Activated CD8-positive, alpha-beta T cell treated with anti-CD3 and anti-CD28 coated beads for 36 hours (primary cell): ENCODE measurements at regions not wholly inside any gene's neighbourhood (a gene's known extent, or its start where the extent isn't known, plus 50 kb on each side); places are given as distances from the start of the nearest gene placed in this dataset.

Experiments used
- ATAC-seq: fragments of 200-7000 bp; cut with Tn5 transposase; one replicate; pipeline ENCODE4 v1.10.0; 2021; ENCODE audit warnings: mild to moderate bottlenecking, moderate library complexity
- CTCF ChIA-PET: fragments of 350-600 bp; sonication (Branson Sonifier 250); formaldehyde crosslinking; loops from one replicate; lab custom pipeline; 2021; ENCODE audit warnings: antibody characterized with exemption; lab: Charles Lee
- POLR2A ChIA-PET: fragments of 350-600 bp; sonication (Branson Sonifier 250); formaldehyde crosslinking; loops from one replicate; lab custom pipeline; 2021; ENCODE audit warnings: antibody characterized with exemption; lab: Charles Lee
- DNase-seq: peaks from one replicate; pipeline ENCODE4 v3.0.0-alpha.2; 2020
- H3K27ac Mint-ChIP-seq: one replicate; pipeline ENCODE4 v1.8.0; 2021; ENCODE audit warnings: mild to moderate bottlenecking, mixed read lengths
- H3K27me3 Mint-ChIP-seq: one replicate; pipeline ENCODE4 v1.8.0; 2021; ENCODE audit warnings: mixed read lengths
- H3K36me3 Mint-ChIP-seq: one replicate; pipeline ENCODE4 v1.8.0; 2021; ENCODE audit warnings: low read depth, mixed read lengths
- H3K4me1 Mint-ChIP-seq: one replicate; pipeline ENCODE4 v1.8.0; 2021; ENCODE audit warnings: low read depth, mixed read lengths
- H3K4me3 Mint-ChIP-seq: one replicate; pipeline ENCODE4 v1.8.0; 2021; ENCODE audit warnings: mild to moderate bottlenecking, moderate library complexity, mixed read lengths
- H3K9me3 Mint-ChIP-seq: one replicate; pipeline ENCODE4 v1.8.0; 2021; ENCODE audit warnings: mixed read lengths
- intact Hi-C: fragments of 100-400 bp; cut with micrococcal nuclease; formaldehyde crosslinking; loops from one replicate; pipeline ENCODE4 v1.10.0; 2022
- TF ChIP-seq, protein P1 (sequence below): fragments of 200-600 bp; IDR thresholded peaks from one replicate; pipeline ENCODE4 v1.8.0; 2022; ENCODE audit warnings: antibody characterized with exemption, mild to moderate bottlenecking

GRCh38 chr3:8254489-8254888 lies 247.1 kb upstream of the LMCD1 start:
- Mint-ChIP-seq H3K4me1 (no peaks in the 10 kb centered on the region), H3K27me3 (peaks cover 4% of the 10 kb centered on the region), H3K27ac (no peak overlapping the region), H3K36me3 (no peaks in the 10 kb centered on the region), H3K9me3 (no peaks in the 10 kb centered on the region), H3K4me3 (no peak overlapping the region)
- DNase-seq (no peak), ATAC-seq (no peak)
- TF ChIP-seq, protein P1, sequence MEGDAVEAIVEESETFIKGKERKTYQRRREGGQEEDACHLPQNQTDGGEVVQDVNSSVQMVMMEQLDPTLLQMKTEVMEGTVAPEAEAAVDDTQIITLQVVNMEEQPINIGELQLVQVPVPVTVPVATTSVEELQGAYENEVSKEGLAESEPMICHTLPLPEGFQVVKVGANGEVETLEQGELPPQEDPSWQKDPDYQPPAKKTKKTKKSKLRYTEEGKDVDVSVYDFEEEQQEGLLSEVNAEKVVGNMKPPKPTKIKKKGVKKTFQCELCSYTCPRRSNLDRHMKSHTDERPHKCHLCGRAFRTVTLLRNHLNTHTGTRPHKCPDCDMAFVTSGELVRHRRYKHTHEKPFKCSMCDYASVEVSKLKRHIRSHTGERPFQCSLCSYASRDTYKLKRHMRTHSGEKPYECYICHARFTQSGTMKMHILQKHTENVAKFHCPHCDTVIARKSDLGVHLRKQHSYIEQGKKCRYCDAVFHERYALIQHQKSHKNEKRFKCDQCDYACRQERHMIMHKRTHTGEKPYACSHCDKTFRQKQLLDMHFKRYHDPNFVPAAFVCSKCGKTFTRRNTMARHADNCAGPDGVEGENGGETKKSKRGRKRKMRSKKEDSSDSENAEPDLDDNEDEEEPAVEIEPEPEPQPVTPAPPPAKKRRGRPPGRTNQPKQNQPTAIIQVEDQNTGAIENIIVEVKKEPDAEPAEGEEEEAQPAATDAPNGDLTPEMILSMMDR, result no peak
- ChIA-PET POLR2A (no interaction called here), CTCF (interaction anchor here (2.0 kb wide), 1 partner anchor 15 kb away, joined by 9 read pairs; no protein-coding TSS in a partner anchor)
- intact Hi-C loops, result no loop called here

DNA sequence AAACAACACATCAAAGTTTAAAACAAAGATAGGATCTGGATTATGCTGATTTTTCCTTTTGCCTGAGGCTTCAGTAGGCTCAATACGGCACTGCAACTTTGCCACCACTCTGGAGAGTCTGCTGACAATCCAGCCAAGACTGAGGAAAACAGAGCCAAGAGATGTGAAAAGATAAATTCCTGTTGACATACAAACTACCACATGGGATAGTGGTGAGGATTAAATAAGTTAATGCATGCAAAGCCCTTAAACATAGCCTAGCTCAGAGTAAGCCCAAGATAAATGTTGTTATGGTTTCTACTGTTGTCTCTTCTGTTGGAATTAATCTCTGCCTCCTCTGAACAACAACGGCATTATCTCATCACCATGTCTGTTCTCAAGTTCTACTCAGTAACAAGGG lies 245.9 kb upstream of the LMCD1 start:
- POLR2A ChIA-PET, result no interaction called here
- DNase-seq (no peak), ATAC-seq (no peak)
- Mint-ChIP-seq H3K4me1 (no peaks in the 10 kb centered on the region), H3K4me3 (no peak overlapping the region), H3K36me3 (no peaks in the 10 kb centered on the region), H3K27me3 (peaks cover 3% of the 10 kb centered on the region), H3K27ac (no peak overlapping the region), H3K9me3 (no peaks in the 10 kb centered on the region)
- intact Hi-C loops, result no loop called here
- CTCF ChIA-PET, result interaction anchor here (0.8 to 2.0 kb wide), 3 partner anchors 16 to 47 kb away, joined by 3 to 9 read pairs (median 5); no protein-coding TSS in a partner anchor
- TF ChIP-seq, protein P1, result no peak

DNA sequence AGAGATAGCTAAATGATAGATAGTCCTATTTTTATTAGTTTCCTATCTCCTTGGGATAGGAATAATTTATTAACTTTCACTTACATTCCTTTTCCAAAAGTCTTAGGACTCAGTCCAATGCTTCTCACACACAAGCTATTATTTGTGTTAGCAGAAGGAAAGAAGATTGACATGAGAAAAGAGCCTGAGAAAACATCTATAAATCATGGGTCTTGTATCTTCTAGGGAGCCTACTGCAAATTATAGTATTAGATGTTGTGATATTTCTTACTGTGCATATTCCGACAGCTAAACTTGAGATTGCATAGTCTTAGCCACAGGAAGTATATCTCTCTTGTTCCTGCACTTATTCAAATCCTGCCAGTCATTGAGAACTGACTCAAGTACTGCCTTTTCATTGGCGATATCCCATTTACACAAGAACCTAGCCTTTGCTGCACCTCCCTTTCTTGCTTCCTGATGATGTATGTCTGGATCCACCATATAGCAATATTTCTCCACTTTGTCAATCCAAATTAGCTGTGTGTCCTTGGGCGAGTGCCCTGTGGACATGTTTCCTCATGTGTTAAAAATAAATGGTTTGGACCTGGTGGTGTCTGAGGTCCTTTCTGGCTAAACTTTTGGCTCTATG lies 245.1 kb upstream of the LMCD1 start:
- H3K4me1 Mint-ChIP-seq, result no peaks in the 10 kb centered on the region
- no peak overlapping the region for H3K27ac Mint-ChIP-seq
- POLR2A ChIA-PET, result no interaction called here
- peaks cover 1% of the 10 kb centered on the region for H3K27me3 Mint-ChIP-seq
- CTCF ChIA-PET, result interaction anchor here (0.8 to 1.2 kb wide), 3 partner anchors 17 to 46 kb away, joined by 3 to 5 read pairs (median 5); no protein-coding TSS in a partner anchor
- no peak overlapping the region for H3K4me3 Mint-ChIP-seq
- TF ChIP-seq, protein P1, result no peak
- intact Hi-C loops, result no loop called here
- peaks cover 2% of the 10 kb centered on the region for H3K9me3 Mint-ChIP-seq
- no peaks in the 10 kb centered on the region for H3K36me3 Mint-ChIP-seq
- no peak for DNase-seq
- no peak for ATAC-seq

DNA sequence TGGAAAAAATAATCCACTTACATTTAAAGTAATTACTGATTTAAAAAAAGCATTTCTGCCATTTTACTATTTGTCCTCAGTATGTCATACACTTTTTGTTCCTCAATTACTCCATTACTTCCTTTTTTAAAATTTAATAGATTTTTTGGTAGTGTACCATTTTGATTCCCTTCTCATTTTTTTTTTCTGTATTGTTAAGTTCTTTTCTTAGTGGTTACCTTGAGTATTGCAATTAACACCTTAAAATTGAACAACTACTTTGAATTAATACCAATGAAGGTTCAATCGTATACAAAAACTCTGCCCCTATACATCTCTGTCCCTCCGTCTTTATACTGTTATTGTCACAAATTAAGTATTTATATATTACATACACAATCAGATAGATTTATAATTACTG lies 240.6 kb upstream of the LMCD1 start:
- Mint-ChIP-seq H3K27ac (no peak overlapping the region), H3K36me3 (no peaks in the 10 kb centered on the region), H3K4me3 (no peak overlapping the region), H3K9me3 (peaks cover 6% of the 10 kb centered on the region), H3K27me3 (peaks cover 4% of the 10 kb centered on the region), H3K4me1 (no peaks in the 10 kb centered on the region)
- intact Hi-C loops, result no loop called here
- CTCF ChIA-PET, result no interaction called here
- TF ChIP-seq, protein P1, result no peak
- no peak for ATAC-seq
- DNase-seq, result no peak
- POLR2A ChIA-PET, result no interaction called here

- ChIA-PET CTCF (no interaction called here), POLR2A (no interaction called here)
- Mint-ChIP-seq H3K36me3 (no peaks in the 10 kb centered on the region), H3K27ac (no peak overlapping the region), H3K4me3 (no peak overlapping the region), H3K9me3 (peaks cover 2% of the 10 kb centered on the region), H3K27me3 (peaks cover 4% of the 10 kb centered on the region), H3K4me1 (no peaks in the 10 kb centered on the region)
- TF ChIP-seq, protein P1, result no peak
- intact Hi-C loops, result no loop called here
- ATAC-seq (no peak), DNase-seq (no peak)
Measured at GRCh38 chr3:8266730-8267131, 234.9 kb upstream of the LMCD1 start.
